SHP77 treated with DMSO at 0.1 percent for 48 hours (cell line): ENCODE measurements at regions not wholly inside any gene's neighbourhood (a gene's known extent, or its start where the extent isn't known, plus 50 kb on each side); places are given as distances from the start of the nearest gene placed in this dataset.

Source experiments
- DNase-seq: peaks from one replicate; lab custom pipeline; 2025; lab: John Stamatoyannopoulos, UW

- no peak for DNase-seq
Measured at GRCh38 chr12:28601570-28602058, 411.4 kb downstream of the CCDC91 start.

GRCh38 chr12:28602786-28603185 lies 412.5 kb downstream of the CCDC91 start:
- no peak for DNase-seq

DNA sequence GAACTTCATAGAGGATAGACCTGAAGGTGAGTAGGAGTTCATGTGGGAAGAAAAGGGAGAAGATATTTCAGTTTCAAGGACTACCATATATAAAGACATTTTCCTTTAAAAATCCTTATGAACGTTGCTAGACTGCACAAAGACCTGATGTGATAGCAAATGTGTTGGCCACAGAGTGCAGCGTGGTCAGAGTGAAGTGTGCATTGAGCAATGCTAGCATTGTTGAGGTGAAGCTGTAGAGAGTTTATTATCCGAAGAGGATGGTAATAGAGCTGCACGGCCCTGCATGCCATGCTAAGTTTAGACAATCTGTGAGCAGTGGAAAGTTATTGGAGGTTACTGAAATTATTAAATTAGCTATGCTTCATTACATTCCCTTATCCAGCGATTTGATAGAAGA lies 413.0 kb downstream of the CCDC91 start:
- DNase-seq = no peak

- DNase-seq = no peak
Measured at GRCh38 chr12:28603801-28604200, 413.5 kb downstream of the CCDC91 start.

DNA sequence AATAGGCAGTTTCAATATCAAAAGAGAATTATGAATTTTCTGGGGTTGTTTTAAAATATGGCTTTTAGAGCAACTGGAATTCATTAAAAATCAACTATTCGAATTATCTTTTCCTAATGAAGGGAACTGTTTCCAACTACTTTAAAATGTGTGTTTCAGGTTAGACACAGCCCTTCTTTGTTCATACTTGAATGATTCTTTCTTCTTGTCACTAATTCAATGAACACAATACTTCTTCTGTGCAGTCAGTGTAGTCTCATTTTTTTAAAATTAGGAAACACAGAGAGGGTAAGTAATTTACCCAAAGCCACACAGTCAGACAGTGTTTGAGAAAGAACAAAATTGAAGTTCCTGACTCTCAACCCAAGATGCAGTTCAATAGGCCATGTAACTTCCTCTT lies 414.0 kb downstream of the CCDC91 start:
- DNase-seq = no peak

- no peak for DNase-seq
Measured at GRCh38 chr12:28606967-28607557, 416.8 kb downstream of the CCDC91 start.

- no peak for DNase-seq
Measured at GRCh38 chr12:28610401-28611114, 420.3 kb downstream of the CCDC91 start.

DNA sequence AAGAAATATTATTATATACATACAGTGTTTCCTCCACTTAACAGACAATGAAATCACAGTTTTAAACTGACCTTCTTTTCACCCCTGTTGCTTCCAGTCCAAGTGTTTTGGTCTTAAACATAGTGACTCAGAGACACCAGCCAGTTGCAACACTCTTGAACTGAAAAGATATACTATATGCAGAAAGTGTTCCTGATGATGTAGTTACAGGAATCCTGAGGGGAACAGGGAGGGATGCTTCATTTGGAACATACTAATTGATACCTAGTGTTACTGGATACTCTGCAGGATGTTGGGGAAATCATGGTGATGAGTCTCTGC lies 420.8 kb downstream of the CCDC91 start:
- DNase-seq = no peak

- no peak for DNase-seq
Measured at GRCh38 chr12:28611449-28611848, 421.2 kb downstream of the CCDC91 start.

GRCh38 chr12:28618171-28618570 lies 427.9 kb downstream of the CCDC91 start:
- DNase-seq = no peak

- no peak for DNase-seq
Measured at GRCh38 chr12:28618772-28619171, 428.5 kb downstream of the CCDC91 start.

DNA sequence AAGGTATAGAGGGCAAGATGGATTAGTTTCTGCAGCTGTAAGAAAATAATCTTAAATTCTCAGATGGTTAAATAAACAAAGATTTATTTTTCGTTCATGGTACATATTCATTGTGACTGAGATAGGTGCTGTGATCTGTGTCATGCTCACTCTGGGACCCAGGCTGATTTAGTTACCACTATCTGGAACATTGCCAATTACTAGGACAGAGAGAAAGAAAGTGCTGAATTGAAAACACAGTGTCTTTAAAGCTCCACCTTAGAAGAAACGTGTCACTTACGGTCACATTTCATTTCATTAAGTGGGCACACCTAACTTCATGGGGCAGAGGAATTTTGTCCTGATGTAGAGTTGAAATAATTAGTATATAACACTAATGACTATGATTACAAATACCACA lies 430.0 kb downstream of the CCDC91 start:
- DNase-seq = no peak

DNA sequence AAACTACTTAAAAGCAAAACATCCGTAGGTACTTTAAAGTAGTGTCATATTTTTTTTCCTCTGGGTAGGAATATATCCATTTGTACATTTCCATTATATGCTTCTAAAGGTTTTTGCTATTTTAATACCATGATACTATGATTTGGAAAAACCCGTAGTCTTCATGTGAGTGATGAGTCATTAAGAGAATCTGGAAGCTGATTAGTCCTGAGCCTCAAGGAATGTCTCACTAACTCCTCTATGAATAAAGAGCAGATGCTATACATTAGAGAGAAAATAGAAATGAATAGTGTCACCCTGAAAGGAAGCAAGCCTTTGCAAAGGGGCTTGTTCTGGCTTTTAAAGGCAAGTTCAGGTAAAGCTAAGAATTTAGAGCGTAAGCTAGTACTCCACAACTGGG lies 432.1 kb downstream of the CCDC91 start:
- no peak for DNase-seq

GRCh38 chr12:28626504-28626903 lies 436.2 kb downstream of the CCDC91 start:
- DNase-seq = no peak

DNA sequence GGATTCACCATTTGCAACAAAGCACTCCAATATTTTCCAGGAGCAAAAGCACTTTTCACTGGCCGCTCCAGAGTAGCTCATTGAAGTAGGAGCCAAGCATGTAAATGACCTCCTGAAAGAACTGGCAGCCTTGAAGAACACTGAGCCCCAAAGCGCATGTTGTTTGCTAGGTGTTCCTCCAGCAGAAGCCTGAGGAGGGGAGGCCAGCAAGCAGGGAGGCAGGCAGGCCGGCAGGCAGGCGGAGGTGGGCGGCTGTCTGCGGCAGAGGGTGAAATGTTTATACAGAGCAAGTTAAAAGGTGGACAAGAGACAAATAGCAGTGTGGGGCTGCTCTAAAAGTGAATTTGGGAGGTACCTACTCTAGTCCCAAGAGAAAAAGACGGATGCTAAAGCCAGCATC lies 439.4 kb downstream of the CCDC91 start:
- DNase-seq = no peak

- no peak for DNase-seq
Measured at GRCh38 chr12:28631831-28632230, 441.6 kb downstream of the CCDC91 start.

DNA sequence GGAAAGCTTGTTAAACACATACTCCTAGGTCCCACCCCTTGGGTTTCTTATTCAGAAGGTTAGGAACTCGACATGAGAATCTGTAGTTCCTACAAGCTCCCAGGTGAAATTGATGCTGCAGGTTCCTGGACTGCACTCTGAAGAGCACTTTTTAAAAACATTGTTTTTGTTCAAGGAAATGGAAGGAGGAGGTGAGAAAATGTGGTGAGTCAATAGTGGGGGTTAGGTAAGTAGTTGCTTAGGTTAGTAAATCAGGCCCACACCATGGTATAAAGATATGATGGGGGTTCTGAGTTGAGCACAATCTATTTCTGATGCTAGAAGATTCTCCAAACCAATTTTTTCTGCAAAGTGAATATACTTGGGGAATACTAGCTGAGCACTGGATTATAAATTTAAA lies 450.3 kb downstream of the CCDC91 start:
- DNase-seq = no peak

GRCh38 chr12:28645436-28645835 lies 455.2 kb downstream of the CCDC91 start:
- no peak for DNase-seq

- DNase-seq = no peak
Measured at GRCh38 chr12:28645891-28646290, 455.6 kb downstream of the CCDC91 start.

DNA sequence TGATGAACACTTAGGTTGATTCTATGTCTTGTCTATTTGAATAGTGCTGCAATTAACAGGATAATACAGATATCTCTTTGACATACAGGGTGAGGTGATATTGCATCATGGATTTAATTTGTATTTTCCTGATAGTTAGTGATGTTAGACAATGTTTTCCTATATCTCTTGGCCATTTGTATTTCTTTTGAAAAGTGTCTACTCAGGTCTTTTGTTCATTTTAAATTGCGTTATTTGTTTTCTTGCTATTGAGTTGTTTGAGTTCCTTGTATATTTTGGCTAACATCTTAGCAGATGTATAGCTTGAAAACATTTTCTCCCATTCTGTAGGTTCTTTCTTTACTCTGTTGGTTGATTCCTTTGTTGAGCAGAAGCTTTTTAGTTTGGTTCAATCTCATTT lies 460.6 kb downstream of the CCDC91 start:
- DNase-seq = no peak

- DNase-seq = no peak
Measured at GRCh38 chr12:28652239-28652638, 462.0 kb downstream of the CCDC91 start.

DNA sequence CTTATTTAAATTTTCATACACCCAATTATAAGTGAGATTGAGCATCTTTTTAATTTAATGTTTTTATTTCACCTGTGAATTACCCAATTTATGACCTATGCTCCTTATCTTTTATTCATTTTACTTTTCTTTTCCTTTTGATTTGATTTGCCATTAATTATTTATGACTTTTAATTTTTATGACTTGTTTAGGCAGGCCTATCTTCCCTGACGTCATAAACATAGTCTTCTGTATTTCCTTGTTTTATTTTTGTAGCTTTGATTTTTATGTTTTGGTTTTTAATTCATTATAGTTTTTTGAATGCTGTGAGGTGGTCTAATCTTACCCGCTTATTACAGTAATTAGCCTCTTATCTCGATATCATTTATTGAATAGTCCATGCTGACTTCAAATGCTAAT lies 467.1 kb upstream of the FAR2 start:
- DNase-seq = no peak

GRCh38 chr12:28683366-28683765 lies 465.7 kb upstream of the FAR2 start:
- no peak for DNase-seq
